Kidney epithelial cell (primary cell): ENCODE measurements at regions not wholly inside any gene's neighbourhood (a gene's known extent, or its start where the extent isn't known, plus 50 kb on each side); places are given as distances from the start of the nearest gene placed in this dataset.

Experiments used
- DNase-seq: peaks from one replicate; pipeline ENCODE4 v3.0.0-alpha.2; 2010; ENCODE audit warnings: low read depth
- H3K27me3 ChIP-seq: 2 replicates; pipeline ENCODE4 v1.6.0; 2011; ENCODE audit warnings: low read length; ENCODE audit not compliant: control insufficient read depth, insufficient read depth
- H3K36me3 ChIP-seq: 2 replicates; pipeline ENCODE4 v1.5.1; 2011; ENCODE audit warnings: low read length; ENCODE audit not compliant: control insufficient read depth, insufficient read depth
- H3K4me3 ChIP-seq: 2 replicates; pipeline ENCODE4 v1.5.1; 2011; ENCODE audit warnings: low read depth, mild to moderate bottlenecking, control low read depth, low read length
- TF ChIP-seq, protein P1 (sequence below): IDR thresholded peaks from 2 replicates; pipeline ENCODE4 v1.5.1; 2011; ENCODE audit warnings: mild to moderate bottlenecking, moderate library complexity, low read length, control low read depth, inconsistent platforms; ENCODE audit not compliant: insufficient read depth, poor library complexity, severe bottlenecking

GRCh38 chr6:113449051-113449450, 408.1 kb upstream of the MARCKS start:
- DNase-seq, result no peak
- Histone ChIP-seq H3K36me3 (no peaks in the 10 kb centered on the region), H3K4me3 (no peak overlapping the region)

GRCh38 chr6:113450061-113450465, 407.1 kb upstream of the MARCKS start:
- no peak overlapping the region for H3K4me3 ChIP-seq
- H3K27me3 ChIP-seq, result no peaks in the 10 kb centered on the region
- TF ChIP-seq, protein P1, sequence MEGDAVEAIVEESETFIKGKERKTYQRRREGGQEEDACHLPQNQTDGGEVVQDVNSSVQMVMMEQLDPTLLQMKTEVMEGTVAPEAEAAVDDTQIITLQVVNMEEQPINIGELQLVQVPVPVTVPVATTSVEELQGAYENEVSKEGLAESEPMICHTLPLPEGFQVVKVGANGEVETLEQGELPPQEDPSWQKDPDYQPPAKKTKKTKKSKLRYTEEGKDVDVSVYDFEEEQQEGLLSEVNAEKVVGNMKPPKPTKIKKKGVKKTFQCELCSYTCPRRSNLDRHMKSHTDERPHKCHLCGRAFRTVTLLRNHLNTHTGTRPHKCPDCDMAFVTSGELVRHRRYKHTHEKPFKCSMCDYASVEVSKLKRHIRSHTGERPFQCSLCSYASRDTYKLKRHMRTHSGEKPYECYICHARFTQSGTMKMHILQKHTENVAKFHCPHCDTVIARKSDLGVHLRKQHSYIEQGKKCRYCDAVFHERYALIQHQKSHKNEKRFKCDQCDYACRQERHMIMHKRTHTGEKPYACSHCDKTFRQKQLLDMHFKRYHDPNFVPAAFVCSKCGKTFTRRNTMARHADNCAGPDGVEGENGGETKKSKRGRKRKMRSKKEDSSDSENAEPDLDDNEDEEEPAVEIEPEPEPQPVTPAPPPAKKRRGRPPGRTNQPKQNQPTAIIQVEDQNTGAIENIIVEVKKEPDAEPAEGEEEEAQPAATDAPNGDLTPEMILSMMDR, result no peak
- DNase-seq, result no peak
- no peaks in the 10 kb centered on the region for H3K36me3 ChIP-seq

More at GRCh38 chr6:113449051-113449450, 408.1 kb upstream of the MARCKS start:
- H3K27me3 ChIP-seq, result no peaks in the 10 kb centered on the region
- TF ChIP-seq, protein P1, result no peak

DNA sequence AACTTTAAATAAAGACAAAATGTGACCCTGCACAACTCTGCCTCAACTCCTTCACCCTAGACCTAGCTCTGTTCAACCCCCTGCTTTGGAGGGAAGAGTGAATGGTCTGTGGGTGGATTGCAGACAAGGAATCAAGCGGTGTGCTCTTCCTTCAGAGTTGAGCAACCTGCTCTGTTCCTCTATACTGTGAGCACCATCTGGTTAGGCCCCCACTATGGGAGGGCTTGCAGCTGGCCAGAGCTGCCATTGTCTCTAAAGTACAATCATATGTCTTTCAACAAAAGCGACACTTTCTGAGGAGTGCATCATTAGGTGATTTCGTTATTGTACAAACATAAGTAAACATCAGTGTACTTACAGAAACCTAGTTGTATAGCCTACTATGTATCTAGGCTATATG, 406.1 kb upstream of the MARCKS start:
- no peaks in the 10 kb centered on the region for H3K27me3 ChIP-seq
- no peak overlapping the region for H3K4me3 ChIP-seq
- no peak for DNase-seq
- TF ChIP-seq, protein P1, result no peak
- no peaks in the 10 kb centered on the region for H3K36me3 ChIP-seq

- Histone ChIP-seq H3K4me3 (no peak overlapping the region), H3K27me3 (no peaks in the 10 kb centered on the region), H3K36me3 (no peaks in the 10 kb centered on the region)
- DNase-seq, result no peak
- TF ChIP-seq, protein P1, result no peak
Observed at GRCh38 chr6:113457198-113457597, 399.9 kb upstream of the MARCKS start.

GRCh38 chr6:113457751-113458150, 399.4 kb upstream of the MARCKS start:
- DNase-seq, result no peak
- H3K27me3 ChIP-seq, result no peaks in the 10 kb centered on the region
- H3K36me3 ChIP-seq, result no peaks in the 10 kb centered on the region
- no peak overlapping the region for H3K4me3 ChIP-seq
- TF ChIP-seq, protein P1, result no peak

GRCh38 chr6:113458368-113459010, 398.7 kb upstream of the MARCKS start:
- TF ChIP-seq, protein P1, result no peak
- DNase-seq, result no peak

More at GRCh38 chr6:113458368-113459010, 398.7 kb upstream of the MARCKS start:
- no peaks in the 10 kb centered on the region for H3K36me3 ChIP-seq
- H3K27me3 ChIP-seq, result no peaks in the 10 kb centered on the region
- no peak overlapping the region for H3K4me3 ChIP-seq
